NT2/D1 (cell line): ENCODE measurements at regions not wholly inside any gene's neighbourhood (a gene's known extent, or its start where the extent isn't known, plus 50 kb on each side); places are given as distances from the start of the nearest gene placed in this dataset.

ENCODE experiments used
- DNase-seq: peaks from one replicate; pipeline ENCODE4 v3.0.0-alpha.2; 2011; ENCODE audit warnings: low read depth, low spot score
- H3K27me3 ChIP-seq: 2 replicates; pipeline ENCODE4 v1.6.0; 2011; ENCODE audit warnings: mild to moderate bottlenecking; ENCODE audit not compliant: insufficient read length, insufficient read depth
- H3K36me3 ChIP-seq: 2 replicates; pipeline ENCODE4 v1.6.1; 2011; ENCODE audit warnings: mild to moderate bottlenecking, low read length, mixed read lengths; ENCODE audit not compliant: insufficient read depth, insufficient read length
- H3K4me1 ChIP-seq: 2 replicates; pipeline ENCODE4 v1.5.1; 2011; ENCODE audit not compliant: insufficient read depth, insufficient read length
- H3K4me3 ChIP-seq: 2 replicates; pipeline ENCODE4 v1.5.1; 2011; ENCODE audit warnings: low read depth; ENCODE audit not compliant: insufficient read length
- H3K9ac ChIP-seq: 2 replicates; pipeline ENCODE4 v1.6.0; 2011; ENCODE audit warnings: low read depth; ENCODE audit not compliant: insufficient read length
- H3K9me3 ChIP-seq: 2 replicates; pipeline ENCODE4 v1.5.1; 2011; ENCODE audit warnings: mild to moderate bottlenecking, low read length; ENCODE audit not compliant: insufficient read depth
- SUZ12 ChIP-seq: IDR thresholded peaks from 2 replicates; pipeline ENCODE4 v1.6.1; 2011; ENCODE audit not compliant: insufficient read length, insufficient read depth; ENCODE audit errors: extremely low read depth
- YY1 ChIP-seq: IDR thresholded peaks from 2 replicates; pipeline ENCODE4 v1.6.1; 2011; ENCODE audit not compliant: insufficient read length, insufficient read depth
- ZNF274 ChIP-seq: IDR thresholded peaks from 2 replicates; pipeline ENCODE4 v1.6.1; 2011; ENCODE audit warnings: mild to moderate bottlenecking, low read depth, low read length

DNA sequence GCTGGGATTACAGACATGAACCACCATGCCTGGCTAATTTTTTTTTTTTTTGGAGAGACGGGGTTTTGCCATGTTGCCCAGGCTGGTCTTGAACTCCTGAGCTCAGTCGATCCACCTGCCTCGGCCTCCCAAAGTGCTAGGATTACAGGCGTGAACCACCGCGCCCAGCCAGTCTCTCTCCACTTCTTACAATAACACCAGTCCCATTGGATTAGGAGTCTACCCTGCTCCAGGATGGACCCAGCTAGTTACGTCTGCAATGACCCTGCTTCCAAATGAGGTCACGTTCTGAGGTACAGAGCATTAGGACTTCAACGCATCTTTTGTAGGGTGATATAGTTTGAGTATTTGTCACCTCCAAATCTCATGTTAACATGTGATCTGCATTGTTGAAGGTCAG lies 146.9 kb upstream of the MYLIP start:
- TF ChIP-seq YY1: no peak
- TF ChIP-seq SUZ12: no peak
- TF ChIP-seq ZNF274: no peak
- Histone ChIP-seq H3K9ac (no peak overlapping the region), H3K4me1 (no peaks in the 10 kb centered on the region), H3K4me3 (no peak overlapping the region), H3K27me3 (no peaks in the 10 kb centered on the region), H3K9me3 (no peaks in the 10 kb centered on the region), H3K36me3 (no peaks in the 10 kb centered on the region)
- DNase-seq: no peak

GRCh38 chr6:15980801-15981200 lies 148.1 kb upstream of the MYLIP start:
- Histone ChIP-seq H3K4me3 (no peak overlapping the region), H3K36me3 (no peaks in the 10 kb centered on the region), H3K27me3 (no peaks in the 10 kb centered on the region), H3K9me3 (no peaks in the 10 kb centered on the region), H3K4me1 (no peaks in the 10 kb centered on the region), H3K9ac (no peak overlapping the region)
- no peak for TF ChIP-seq YY1
- no peak for TF ChIP-seq ZNF274
- TF ChIP-seq SUZ12: no peak
- no peak for DNase-seq

DNA sequence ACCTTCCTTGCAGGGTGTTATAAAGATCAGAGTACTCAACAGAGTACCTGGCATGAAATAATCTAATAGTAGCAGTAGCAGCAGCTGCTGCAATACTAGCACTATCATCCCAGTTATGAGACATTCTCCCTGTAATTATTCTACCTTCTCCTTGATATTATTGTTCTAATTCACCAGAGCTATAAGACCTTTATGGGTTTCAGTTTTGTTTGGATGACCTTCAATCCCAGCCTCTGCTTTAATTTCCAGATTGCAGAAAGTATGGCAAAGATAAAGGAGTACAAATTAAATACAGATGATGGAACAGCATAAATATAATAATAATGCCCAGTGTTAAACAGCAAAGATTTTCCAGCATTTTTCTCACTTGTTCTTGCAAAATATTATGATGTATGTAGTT lies 150.5 kb upstream of the MYLIP start:
- Histone ChIP-seq H3K4me1 (no peaks in the 10 kb centered on the region), H3K9ac (no peak overlapping the region), H3K9me3 (peaks cover 5% of the 10 kb centered on the region), H3K4me3 (no peak overlapping the region), H3K27me3 (no peaks in the 10 kb centered on the region), H3K36me3 (no peaks in the 10 kb centered on the region)
- DNase-seq: no peak
- TF ChIP-seq ZNF274: no peak
- TF ChIP-seq YY1: no peak
- TF ChIP-seq SUZ12: no peak

- Histone ChIP-seq H3K36me3 (no peaks in the 10 kb centered on the region), H3K9me3 (peaks cover 10% of the 10 kb centered on the region), H3K9ac (no peak overlapping the region), H3K4me1 (no peaks in the 10 kb centered on the region), H3K4me3 (no peak overlapping the region), H3K27me3 (no peaks in the 10 kb centered on the region)
- no peak for DNase-seq
- TF ChIP-seq SUZ12: no peak
- no peak for TF ChIP-seq ZNF274
- TF ChIP-seq YY1: no peak
These were observed 151.8 kb upstream of the MYLIP start for GRCh38 chr6:15977050-15977449.

DNA sequence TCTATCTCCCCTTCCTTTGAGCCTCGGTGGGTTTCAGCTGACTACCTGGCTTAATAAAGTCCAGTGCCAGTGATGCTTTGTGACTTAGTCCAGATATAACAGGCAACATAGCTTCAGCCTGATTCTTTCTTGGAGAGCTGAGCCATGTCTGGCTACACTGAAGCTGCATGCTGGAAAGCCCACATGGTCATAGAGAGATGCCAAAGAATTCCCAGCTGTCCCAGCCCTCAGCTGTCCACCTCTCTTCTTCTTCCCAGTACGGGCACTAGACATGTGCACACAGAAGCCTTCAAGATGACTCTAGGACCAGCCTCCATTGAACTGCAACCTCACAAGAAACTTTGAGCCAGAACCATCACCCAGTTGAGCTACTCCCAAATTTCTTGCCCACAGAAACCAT lies 154.1 kb upstream of the MYLIP start:
- TF ChIP-seq SUZ12 (no peak), ZNF274 (no peak), YY1 (no peak)
- no peak for DNase-seq
- H3K36me3 ChIP-seq: no peaks in the 10 kb centered on the region
- H3K27me3 ChIP-seq: no peaks in the 10 kb centered on the region
- H3K9me3 ChIP-seq: peaks cover 10% of the 10 kb centered on the region
- H3K4me3 ChIP-seq: no peak overlapping the region
- H3K9ac ChIP-seq: no peak overlapping the region
- H3K4me1 ChIP-seq: no peaks in the 10 kb centered on the region

DNA sequence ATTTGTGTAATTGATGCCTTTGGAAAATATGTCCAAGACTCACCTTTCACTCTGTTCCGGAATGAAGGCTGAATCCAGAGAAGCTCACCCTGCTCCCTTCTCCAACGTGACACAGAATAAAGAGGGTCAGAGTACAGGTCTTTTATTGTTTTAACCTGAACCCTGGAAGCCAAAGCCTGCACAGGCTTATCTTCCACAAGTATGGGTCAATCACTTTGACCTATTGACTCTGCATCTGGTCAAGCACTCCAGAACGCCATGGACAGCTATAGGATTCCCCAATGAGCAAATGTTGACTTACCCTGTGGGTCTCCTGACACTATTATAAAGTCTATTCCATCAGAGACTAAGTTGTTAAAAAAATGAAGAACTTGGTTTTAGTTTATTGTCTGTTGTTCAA lies 158.4 kb upstream of the MYLIP start:
- H3K9ac ChIP-seq: no peak overlapping the region
- TF ChIP-seq ZNF274 (no peak), YY1 (no peak), SUZ12 (no peak)

DNA sequence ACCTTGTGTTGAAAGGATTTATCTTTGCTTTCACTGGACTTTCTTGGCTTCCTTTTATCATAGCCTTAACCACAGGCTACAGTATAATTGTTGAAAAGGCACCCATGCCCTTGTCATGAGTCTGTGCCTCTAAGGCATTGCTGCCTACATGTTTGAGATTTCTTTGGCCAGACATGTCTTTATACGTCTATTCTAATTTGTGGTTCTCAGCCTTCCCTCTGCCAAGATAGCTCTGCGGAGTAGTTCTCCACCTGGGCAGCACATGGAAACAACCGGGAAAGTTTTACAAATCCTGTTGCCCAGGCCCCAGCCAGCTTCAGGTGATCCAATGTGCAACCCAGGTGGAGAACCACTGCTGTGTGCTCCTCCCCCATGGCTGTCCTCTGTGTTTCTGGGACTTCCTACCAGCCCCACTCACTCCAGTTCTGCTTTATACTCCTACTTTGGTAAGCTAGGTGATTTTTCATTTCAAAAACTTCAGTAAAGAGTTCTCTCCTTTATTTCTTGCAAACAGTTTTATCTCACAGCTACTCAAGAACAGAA lies 159.6 kb upstream of the MYLIP start:
- no peaks in the 10 kb centered on the region for H3K4me1 ChIP-seq
- no peak for DNase-seq

More for the DNA sequence above, 158.4 kb upstream of the MYLIP start:
- no peak for DNase-seq
- no peaks in the 10 kb centered on the region for H3K27me3 ChIP-seq
- no peak overlapping the region for H3K4me3 ChIP-seq
- peaks cover 10% of the 10 kb centered on the region for H3K9me3 ChIP-seq
- H3K36me3 ChIP-seq: no peaks in the 10 kb centered on the region
- no peaks in the 10 kb centered on the region for H3K4me1 ChIP-seq

More for the DNA sequence above, 159.6 kb upstream of the MYLIP start:
- no peaks in the 10 kb centered on the region for H3K36me3 ChIP-seq
- TF ChIP-seq YY1: no peak
- TF ChIP-seq SUZ12: no peak
- no peak for TF ChIP-seq ZNF274
- no peak overlapping the region for H3K9ac ChIP-seq
- peaks cover 10% of the 10 kb centered on the region for H3K9me3 ChIP-seq
- no peak overlapping the region for H3K4me3 ChIP-seq
- no peaks in the 10 kb centered on the region for H3K27me3 ChIP-seq
